SK-N-MC (cell line): ENCODE measurements at regions not wholly inside any gene's neighbourhood (a gene's known extent, or its start where the extent isn't known, plus 50 kb on each side); places are given as distances from the start of the nearest gene placed in this dataset.

Source experiments
- EZH2 ChIP-seq: fragments of 200-600 bp; sonication (generic); IDR thresholded peaks from one replicate; pipeline ENCODE4 v1.6.1; 2017; ENCODE audit warnings: antibody characterized with exemption
- POLR2AphosphoS5 ChIP-seq: IDR thresholded peaks from 2 replicates; pipeline ENCODE4 v1.6.1; 2012; ENCODE audit warnings: mild to moderate bottlenecking, low read depth, low read length, borderline replicate concordance

DNA sequence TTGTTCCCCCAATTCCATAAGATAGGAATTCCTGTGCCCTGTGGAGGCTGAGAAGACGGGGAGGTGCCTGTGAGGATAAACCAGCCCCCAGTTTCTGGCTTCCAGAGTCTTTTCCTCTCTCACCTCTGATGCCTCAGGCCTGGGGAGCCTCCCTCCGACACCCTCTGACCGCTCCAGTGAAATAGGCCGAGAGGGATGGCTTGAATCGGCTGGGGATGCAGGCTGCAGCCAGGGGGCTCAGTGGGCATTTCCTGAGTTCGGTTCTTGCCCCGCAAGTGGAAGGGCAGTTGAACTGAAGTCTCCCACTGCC lies 339.4 kb downstream of the SEC14L1 start:
- no peak for TF ChIP-seq EZH2
- TF ChIP-seq POLR2AphosphoS5: no peak
